HG02973 (cell line): ENCODE measurements at regions not wholly inside any gene's neighbourhood (a gene's known extent, or its start where the extent isn't known, plus 50 kb on each side); places are given as distances from the start of the nearest gene placed in this dataset.
"Not testable (repeated sequence)": the region's sequence is repeated elsewhere in the genome, so short reads cannot be mapped to it uniquely, and the experiment has no call there.

Experiments used
- ATAC-seq: cut with Tn5 transposase; IDR thresholded peaks from one replicate; pipeline ENCODE4 v1.9.1; 2021; ENCODE audit warnings: moderate library complexity; ENCODE audit not compliant: unreplicated experiment

DNA sequence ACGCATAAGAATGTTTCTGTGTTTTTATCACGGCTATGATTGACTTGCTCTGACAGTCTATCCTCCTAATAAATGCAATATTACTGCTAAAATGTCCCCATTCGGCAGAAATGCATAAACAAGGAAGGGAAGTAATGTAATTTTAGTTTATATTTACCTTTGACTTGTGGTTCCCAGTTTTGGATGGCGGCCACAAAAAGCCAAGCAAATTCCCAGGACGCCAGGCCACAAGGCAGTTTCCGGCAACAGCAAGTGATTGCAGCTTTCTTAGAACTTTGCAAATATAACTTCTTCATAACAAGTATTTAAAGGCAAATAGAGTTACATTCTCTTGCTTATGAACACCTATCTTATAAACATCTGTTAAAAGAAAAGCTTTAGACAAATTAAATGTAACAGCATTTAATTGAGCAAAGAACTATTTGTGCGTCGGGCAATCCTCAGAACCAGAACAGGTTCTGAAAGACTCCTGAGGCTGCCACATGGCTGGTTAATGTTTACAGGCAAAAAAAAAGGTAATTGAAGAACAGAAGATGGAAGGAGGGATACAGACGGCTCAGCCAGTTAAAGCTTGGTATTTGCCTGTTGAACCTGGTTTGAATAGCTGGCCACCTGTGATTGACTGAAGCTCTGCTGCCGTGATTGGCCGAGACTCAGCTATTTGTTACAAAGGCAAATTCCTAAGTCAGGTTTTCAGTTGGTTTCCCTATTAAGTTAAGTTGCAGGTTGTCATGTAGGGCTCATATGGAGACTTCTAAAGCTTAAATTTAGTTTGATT, 80.8 kb downstream of the C21orf91 start:
- no peak for ATAC-seq

DNA sequence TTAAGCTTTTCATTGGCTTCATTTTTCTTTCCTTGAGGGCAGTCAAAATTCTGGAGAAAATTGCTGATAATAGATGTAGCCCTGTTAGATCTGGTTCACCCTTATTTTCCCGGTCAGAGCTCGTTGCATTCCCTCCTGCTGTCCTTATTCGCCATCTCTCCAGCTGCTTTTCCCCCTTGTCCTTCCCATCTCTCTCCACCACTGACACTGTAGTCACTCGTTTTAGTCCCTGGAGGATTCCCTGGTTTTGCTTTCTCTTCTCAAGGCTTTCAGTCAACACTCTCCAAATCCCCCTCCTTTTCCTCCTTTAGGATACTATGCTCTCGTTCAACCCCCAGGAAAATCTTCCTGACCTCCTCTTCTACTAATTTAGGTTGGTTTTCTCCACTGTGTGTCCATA, 83.1 kb downstream of the C21orf91 start:
- ATAC-seq = no peak

- ATAC-seq = no peak
These were observed 85.9 kb downstream of the C21orf91 start for GRCh38 chr21:17733209-17733608.

- ATAC-seq = no peak
These were observed 86.8 kb downstream of the C21orf91 start for GRCh38 chr21:17732306-17732705.

GRCh38 chr21:17731554-17731953, 87.6 kb downstream of the C21orf91 start:
- ATAC-seq = no peak

- ATAC-seq = no peak
These were observed 88.4 kb downstream of the C21orf91 start for GRCh38 chr21:17730782-17731181.

DNA sequence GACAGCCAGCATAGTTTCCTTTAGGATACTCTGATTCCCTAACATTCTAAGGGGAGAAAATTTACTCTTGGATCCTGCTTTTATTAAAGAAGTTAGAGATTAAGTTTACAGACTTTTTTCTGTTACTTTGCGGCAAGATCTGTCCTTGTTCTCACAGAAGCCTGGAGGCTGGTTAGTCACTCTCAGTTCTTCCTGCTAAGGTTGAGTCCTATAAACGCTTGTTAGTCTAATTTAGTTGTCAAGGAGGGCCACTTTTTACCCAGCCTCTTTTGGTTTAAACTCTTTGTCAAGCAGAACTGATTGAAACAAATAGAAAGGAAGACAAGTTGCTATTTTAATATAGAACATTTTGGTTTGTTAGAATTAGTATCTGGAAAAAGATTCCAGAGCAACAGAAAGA, 89.7 kb downstream of the C21orf91 start:
- ATAC-seq = no peak

DNA sequence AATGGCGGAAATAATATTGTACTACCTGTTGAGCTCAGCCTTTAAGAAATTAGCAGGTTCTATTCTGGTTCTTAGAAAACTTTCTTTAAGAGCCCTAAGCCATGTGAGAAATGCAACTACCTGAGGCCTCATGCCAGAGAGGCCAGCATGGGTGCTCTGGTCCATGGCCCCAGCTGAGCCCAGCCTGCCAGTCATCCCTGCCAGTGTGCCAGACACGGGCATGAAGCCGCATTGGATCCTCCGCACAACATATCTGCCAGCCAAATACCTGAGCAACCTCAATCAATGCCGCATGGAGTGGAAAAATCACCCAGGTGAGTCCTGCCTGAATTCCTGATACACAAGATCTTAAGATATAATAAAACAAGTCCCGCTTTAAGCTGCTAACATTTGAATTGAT, 91.8 kb downstream of the C21orf91 start:
- ATAC-seq = no peak

GRCh38 chr21:17726047-17726829, 92.9 kb downstream of the C21orf91 start:
- no peak for ATAC-seq

- no peak for ATAC-seq
These were observed 93.8 kb downstream of the C21orf91 start for GRCh38 chr21:17725339-17725738.

- no peak for ATAC-seq
These were observed 100.2 kb upstream of the BTG3 start for GRCh38 chr21:17712887-17713286.

DNA sequence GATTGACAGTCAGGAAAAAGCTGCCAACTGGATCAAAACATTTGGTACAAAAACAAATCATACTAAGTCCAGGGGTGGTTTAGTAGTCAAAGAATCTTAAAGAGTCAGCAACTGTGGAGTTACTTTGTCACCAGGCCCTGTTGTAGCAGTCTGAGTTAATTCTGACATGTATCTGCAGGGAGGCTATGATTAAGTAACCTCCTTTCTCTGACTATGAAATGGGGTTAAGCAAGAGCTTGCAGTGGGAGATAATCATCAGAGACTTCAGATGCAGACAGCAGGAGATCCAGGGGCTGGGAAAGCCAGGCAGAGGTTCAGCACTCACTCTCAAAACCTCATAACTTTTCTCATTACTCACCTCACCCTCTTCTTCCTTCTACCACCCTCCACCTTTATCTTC, 99.2 kb upstream of the BTG3 start:
- ATAC-seq = no peak

- ATAC-seq = peak; percentile 99
These were observed 96.5 kb upstream of the BTG3 start for GRCh38 chr21:17709266-17709611.

- ATAC-seq = peak; percentile 48
These were observed 96.0 kb upstream of the BTG3 start for GRCh38 chr21:17708522-17709265.

GRCh38 chr21:17699524-17700189, 87.0 kb upstream of the BTG3 start:
- no peak for ATAC-seq

DNA sequence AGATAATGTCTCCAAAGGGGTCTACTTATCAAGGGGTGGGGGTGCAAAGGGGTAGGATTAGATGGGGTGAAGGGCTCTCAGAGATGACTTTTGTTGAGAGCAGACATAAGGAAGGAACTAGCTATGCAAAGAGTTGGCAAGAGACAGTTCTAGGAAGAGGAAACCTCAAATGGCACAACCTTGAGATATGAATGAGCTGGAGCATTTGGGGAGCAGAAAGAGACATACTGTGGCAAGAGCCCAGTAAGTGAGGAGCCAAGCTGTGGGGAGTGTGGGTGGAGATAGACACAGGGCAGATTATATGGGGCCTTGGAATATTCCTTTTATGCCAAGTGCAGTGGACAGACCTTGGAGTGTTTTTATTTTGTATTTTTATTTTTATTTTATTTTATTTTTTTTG, 84.8 kb upstream of the BTG3 start:
- no peak for ATAC-seq

- ATAC-seq = not testable (repeated sequence)
These were observed 81.7 kb upstream of the BTG3 start for GRCh38 chr21:17694416-17694815.

GRCh38 chr21:17693801-17694200, 81.1 kb upstream of the BTG3 start:
- ATAC-seq = no peak

GRCh38 chr21:17690078-17690494, 77.4 kb upstream of the BTG3 start:
- no peak for ATAC-seq

DNA sequence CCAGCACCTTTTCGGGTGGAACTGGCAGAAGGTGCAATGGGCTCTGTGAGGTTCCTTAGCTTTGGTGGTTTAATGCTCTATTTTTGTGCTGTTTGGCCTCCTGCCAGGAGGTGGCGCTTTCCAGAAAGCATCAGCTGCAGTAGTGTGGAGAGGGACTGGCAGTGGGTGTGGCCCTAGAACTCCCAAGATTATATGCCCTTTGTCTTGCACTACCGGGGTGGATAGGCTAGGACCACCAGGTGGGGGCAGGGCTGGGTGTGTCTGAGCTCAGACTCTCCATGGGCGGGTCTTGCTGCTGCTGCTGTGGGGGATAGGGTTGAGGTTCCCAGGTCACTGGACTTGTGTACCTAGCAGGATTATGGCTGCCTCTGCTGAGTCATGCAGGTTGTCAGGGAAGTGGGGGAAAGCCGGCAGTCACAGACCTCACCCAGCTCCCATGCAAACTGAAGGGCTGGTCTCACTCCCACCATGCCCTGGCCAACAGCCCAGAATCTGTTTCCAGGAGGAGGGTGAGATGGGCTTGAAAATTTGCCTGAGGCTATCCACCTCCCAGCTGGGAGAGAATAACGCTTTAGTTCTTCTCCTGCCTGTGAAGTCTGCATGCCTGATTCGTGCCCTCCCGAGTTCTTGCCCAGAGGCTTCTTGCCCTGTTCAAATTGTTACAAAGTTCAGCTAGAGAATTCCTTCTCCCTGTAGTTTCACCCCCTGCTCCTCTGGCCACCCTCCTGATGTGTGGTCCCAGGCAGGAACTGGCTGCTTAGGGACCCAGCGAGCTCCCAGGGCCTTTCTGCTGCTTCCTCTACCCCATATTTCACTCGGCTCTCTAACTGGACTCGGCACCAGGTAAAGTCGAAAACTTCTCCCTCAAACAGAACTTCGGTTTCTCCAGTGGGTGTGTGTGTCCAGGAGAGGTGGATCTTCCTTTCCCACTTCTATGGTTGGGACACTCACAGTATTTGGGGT, 76.5 kb upstream of the BTG3 start:
- ATAC-seq = no peak
